ENCODE measurements at regions not wholly inside any gene's neighbourhood (a gene's known extent, or its start where the extent isn't known, plus 50 kb on each side); places are given as distances from the start of the nearest gene placed in this dataset.

DNA sequence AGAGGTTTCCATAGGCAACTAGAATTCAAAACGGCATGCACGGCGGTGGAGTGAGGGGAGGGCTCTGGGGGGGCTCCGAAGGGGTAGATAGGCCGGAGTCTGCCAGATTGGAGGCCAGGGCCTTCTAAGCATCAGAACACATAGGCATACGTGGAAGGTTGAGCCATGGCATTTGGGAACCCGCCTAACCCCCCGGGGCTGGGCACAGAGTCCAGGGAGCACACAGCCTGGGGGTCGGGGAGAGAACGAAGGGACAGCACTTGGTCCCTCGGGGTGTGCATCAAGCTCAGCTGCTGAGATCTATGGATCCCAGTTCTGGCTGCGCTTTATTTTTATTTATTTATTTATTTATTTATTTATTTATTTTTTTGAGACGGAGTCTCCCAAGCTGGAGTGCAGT is 89.4 kb upstream of the TNS3 start:
- Histone ChIP-seq H3K27ac (ENCODE audit: low read length, poor library complexity, severe bottlenecking) (no peak overlapping the region), H3K18ac (ENCODE audit: low read depth in 1 of 2, low read length in 2 of 2) (peak overlapping the region; percentile 50 to 61), H2AFZ (ENCODE audit: low read depth, low read length) (no peak overlapping the region), H3K23ac (ENCODE audit: low read length in 2 of 2) (no peak overlapping the region), H3K36me3 (ENCODE audit: control insufficient read depth in 1 of 2, insufficient read depth in 2 of 2, low read depth in 1 of 2, low read length in 2 of 2) (no peaks in the 10 kb centered on the region), H2BK12ac (ENCODE audit: low read length in 2 of 2) (peak overlapping the region; percentile 17 to 44), H3K27me3 (ENCODE audit: control insufficient read depth in 1 of 2, insufficient read depth in 1 of 2, low read length in 2 of 2) (peaks cover 0 to 6% of the 10 kb centered on the region in 2 experiments), H2BK5ac (ENCODE audit: low read depth, low read length, poor library complexity, severe bottlenecking) (no peak overlapping the region), H4K91ac (ENCODE audit: low read length) (peak overlapping the region; percentile 85), H4K8ac (ENCODE audit: low read length) (no peak overlapping the region), H2AK5ac (ENCODE audit: low read length, severe bottlenecking) (peak overlapping the region; percentile 70), H3K4ac (ENCODE audit: low read depth in 1 of 2, low read length in 2 of 2) (no peak overlapping the region), H3K79me1 (replicated peaks; ENCODE audit: low read length, poor library complexity, severe bottlenecking) (no peaks in the 10 kb centered on the region), H2BK15ac (ENCODE audit: low read depth, poor library complexity, severe bottlenecking) (peak overlapping the region; percentile 48), H3K9ac (ENCODE audit: low read length) (no peak overlapping the region), H3K4me1 (ENCODE audit: control insufficient read depth, insufficient read depth, low read depth, low read length) (peaks cover 22% of the 10 kb centered on the region), H2BK120ac (ENCODE audit: low read depth, low read length) (peak overlapping the region; percentile 30), H3K9me3 (ENCODE audit: control insufficient read depth, low read length) (no peaks in the 10 kb centered on the region), H3K14ac (ENCODE audit: low read length in 2 of 2) (no peak overlapping the region), H3K4me3 (ENCODE audit: insufficient read depth in 1 of 2, low read depth in 1 of 2, low read length in 2 of 2) (no peak overlapping the region), H3K4me2 (ENCODE audit: low read length, poor library complexity, severe bottlenecking) (no peak overlapping the region)
- WGBS = 95% methylated on average over 10 of the region's 13 CpGs
- DNase-seq = no peak

DNA sequence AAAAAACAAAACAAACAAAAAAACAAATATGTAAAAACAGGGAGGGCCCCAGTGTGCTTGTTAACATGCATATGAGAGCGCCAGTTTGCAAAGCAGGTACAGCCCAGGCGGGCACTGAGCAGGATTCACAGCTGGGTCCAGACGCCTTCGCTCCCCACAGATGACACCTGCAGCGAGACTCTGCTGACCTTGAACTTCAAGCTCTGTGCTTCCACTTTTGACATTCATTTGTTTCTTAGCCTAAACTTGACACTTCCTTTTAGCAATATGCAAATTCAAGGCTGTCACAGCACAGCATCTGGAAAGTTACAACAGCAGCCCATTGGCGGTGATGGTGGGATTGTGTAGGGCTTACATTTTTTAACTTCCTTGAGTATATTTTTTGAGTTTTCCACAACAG is 88.8 kb upstream of the TNS3 start:
- 79% methylated on average over 5 of the region's 6 CpGs for WGBS
- Histone ChIP-seq H3K4me1 (ENCODE audit: control insufficient read depth, insufficient read depth, low read depth, low read length) (peaks cover 22% of the 10 kb centered on the region), H3K27ac (ENCODE audit: low read length, poor library complexity, severe bottlenecking) (no peak overlapping the region), H2AFZ (ENCODE audit: low read depth, low read length) (no peak overlapping the region), H3K9me3 (ENCODE audit: control insufficient read depth, low read length) (no peaks in the 10 kb centered on the region), H3K4me3 (ENCODE audit: insufficient read depth in 1 of 2, low read depth in 1 of 2, low read length in 2 of 2) (no peak overlapping the region), H3K36me3 (ENCODE audit: control insufficient read depth in 1 of 2, insufficient read depth in 2 of 2, low read depth in 1 of 2, low read length in 2 of 2) (no peaks in the 10 kb centered on the region), H3K23ac (ENCODE audit: low read length in 2 of 2) (no peak overlapping the region), H2BK12ac (ENCODE audit: low read length in 2 of 2) (peak overlapping the region; percentile 3 to 44), H3K4me2 (ENCODE audit: low read length, poor library complexity, severe bottlenecking) (no peak overlapping the region), H2BK5ac (ENCODE audit: low read depth, low read length, poor library complexity, severe bottlenecking) (no peak overlapping the region), H2AK5ac (ENCODE audit: low read length, severe bottlenecking) (no peak overlapping the region), H3K27me3 (ENCODE audit: control insufficient read depth in 1 of 2, insufficient read depth in 1 of 2, low read length in 2 of 2) (peaks cover 0 to 6% of the 10 kb centered on the region in 2 experiments), H3K14ac (ENCODE audit: low read length in 2 of 2) (no peak overlapping the region), H3K9ac (ENCODE audit: low read length) (no peak overlapping the region), H3K4ac (ENCODE audit: low read depth in 1 of 2, low read length in 2 of 2) (peak overlapping the region in 1 of 2 experiments; percentile 26), H4K8ac (ENCODE audit: low read length) (no peak overlapping the region), H4K91ac (ENCODE audit: low read length) (peak overlapping the region; percentile 85), H2BK120ac (ENCODE audit: low read depth, low read length) (no peak overlapping the region), H2BK15ac (ENCODE audit: low read depth, poor library complexity, severe bottlenecking) (peak overlapping the region; percentile 95), H3K18ac (ENCODE audit: low read depth in 1 of 2, low read length in 2 of 2) (peak overlapping the region; percentile 22 to 50), H3K79me1 (replicated peaks; ENCODE audit: low read length, poor library complexity, severe bottlenecking) (no peaks in the 10 kb centered on the region)
- no peak for DNase-seq

DNA sequence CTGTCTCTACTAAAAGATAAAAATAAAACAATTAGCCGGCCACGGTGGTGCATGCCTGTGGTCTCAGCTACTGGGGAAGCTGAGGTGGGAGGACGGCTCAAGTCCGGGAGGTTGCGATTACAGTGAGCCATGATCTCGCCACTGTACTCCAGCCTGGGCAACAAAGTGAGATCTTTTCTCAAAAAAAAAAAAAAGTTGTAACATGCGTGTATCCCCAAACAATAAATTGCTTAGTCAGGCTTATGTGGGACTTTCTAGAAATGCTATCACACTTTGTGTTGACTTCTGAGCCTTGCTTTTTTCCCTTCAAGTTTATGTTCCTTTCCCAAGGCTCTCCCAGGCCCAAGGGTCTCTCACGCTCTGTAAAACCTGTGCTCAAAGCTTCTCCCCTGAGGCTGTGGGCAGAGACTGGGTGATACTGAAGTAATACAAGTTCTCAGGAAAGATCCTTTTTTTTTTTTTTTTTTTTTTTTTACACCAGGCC is 88.0 kb upstream of the TNS3 start:
- no peak overlapping the region for H3K4me2 ChIP-seq (ENCODE audit: low read length, poor library complexity, severe bottlenecking)
- peak overlapping the region; percentile 33 to 63 for H2BK12ac ChIP-seq (ENCODE audit: low read length in 2 of 2)
- no peak overlapping the region for H3K14ac ChIP-seq (ENCODE audit: low read length in 2 of 2)
- H2BK15ac ChIP-seq (ENCODE audit: low read depth, poor library complexity, severe bottlenecking) = peak overlapping the region; percentile 48
- no peak overlapping the region for H3K23ac ChIP-seq (ENCODE audit: low read length in 2 of 2)
- H3K4me1 ChIP-seq (ENCODE audit: control insufficient read depth, insufficient read depth, low read depth, low read length) = peaks cover 29% of the 10 kb centered on the region
- H3K4me3 ChIP-seq (ENCODE audit: insufficient read depth in 1 of 2, low read depth in 1 of 2, low read length in 2 of 2) = no peak overlapping the region
- 7% methylated on average over 6 of the region's 8 CpGs for WGBS
- H2AFZ ChIP-seq (ENCODE audit: low read depth, low read length) = no peak overlapping the region
- no peaks in the 10 kb centered on the region for H3K36me3 ChIP-seq (ENCODE audit: control insufficient read depth in 1 of 2, insufficient read depth in 2 of 2, low read depth in 1 of 2, low read length in 2 of 2)
- peak overlapping the region; percentile 82 for H3K27ac ChIP-seq (ENCODE audit: low read length, poor library complexity, severe bottlenecking)
- peak overlapping the region; percentile 23 for H2AK5ac ChIP-seq (ENCODE audit: low read length, severe bottlenecking)
- peaks cover 0 to 9% of the 10 kb centered on the region in 2 experiments for H3K27me3 ChIP-seq (ENCODE audit: control insufficient read depth in 1 of 2, insufficient read depth in 1 of 2, low read length in 2 of 2)
- H2BK120ac ChIP-seq (ENCODE audit: low read depth, low read length) = peak overlapping the region; percentile 94
- H3K79me1 ChIP-seq (replicated peaks; ENCODE audit: low read length, poor library complexity, severe bottlenecking) = no peaks in the 10 kb centered on the region
- DNase-seq = peak; percentile 88
- peak overlapping the region; percentile 66 for H4K8ac ChIP-seq (ENCODE audit: low read length)
- no peak overlapping the region for H4K91ac ChIP-seq (ENCODE audit: low read length)
- H3K4ac ChIP-seq (ENCODE audit: low read depth in 1 of 2, low read length in 2 of 2) = peak overlapping the region; percentile 29 to 55
- peak overlapping the region; percentile 58 for H3K9ac ChIP-seq (ENCODE audit: low read length)
- H3K18ac ChIP-seq (ENCODE audit: low read depth in 1 of 2, low read length in 2 of 2) = peak overlapping the region; percentile 31 to 82
- peak overlapping the region; percentile 8 for H2BK5ac ChIP-seq (ENCODE audit: low read depth, low read length, poor library complexity, severe bottlenecking)
- no peaks in the 10 kb centered on the region for H3K9me3 ChIP-seq (ENCODE audit: control insufficient read depth, low read length)

DNA sequence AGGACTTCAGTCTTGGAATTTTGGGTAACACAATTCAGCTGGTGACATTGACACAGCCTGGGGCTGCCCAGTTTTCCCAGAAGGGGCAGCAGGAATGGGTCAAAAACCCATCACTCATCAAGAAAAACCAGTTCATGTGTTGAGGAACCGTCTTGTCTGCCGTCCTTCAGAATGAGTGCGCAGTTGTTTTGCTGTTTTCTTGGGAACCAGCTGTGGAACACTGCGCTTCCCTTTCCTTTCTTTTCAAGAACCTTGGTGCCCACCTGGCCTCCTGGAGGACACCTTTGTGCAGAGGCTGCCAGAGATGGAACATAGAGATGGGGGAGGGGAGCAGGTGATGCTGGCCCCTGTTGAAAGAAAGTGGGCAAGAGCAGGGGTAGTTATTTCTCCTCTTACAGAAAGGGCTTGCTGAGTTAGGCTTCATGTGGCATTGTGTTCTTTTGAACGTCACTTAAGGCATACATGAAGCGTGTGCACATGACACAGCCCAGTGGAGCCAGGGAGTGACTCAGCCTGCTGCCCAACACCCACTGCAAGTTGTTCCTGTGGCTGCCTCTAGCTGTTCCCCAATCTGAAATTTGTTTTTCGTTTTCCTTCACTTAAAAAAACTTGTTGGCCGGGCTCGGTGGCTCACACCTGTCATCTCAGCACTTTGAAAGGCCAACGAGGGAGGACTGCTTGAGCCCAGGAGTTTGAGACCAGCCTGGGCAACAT is 87.4 kb upstream of the TNS3 start:
- Histone ChIP-seq H3K14ac (ENCODE audit: low read length in 2 of 2) (peak overlapping the region in 1 of 2 experiments; percentile 1), H4K91ac (ENCODE audit: low read length) (peak overlapping the region; percentile 8), H3K4ac (ENCODE audit: low read depth in 1 of 2, low read length in 2 of 2) (peak overlapping the region; percentile 26 to 57), H2BK5ac (ENCODE audit: low read depth, low read length, poor library complexity, severe bottlenecking) (peak overlapping the region; percentile 8), H3K9me3 (ENCODE audit: control insufficient read depth, low read length) (no peaks in the 10 kb centered on the region), H2AK5ac (ENCODE audit: low read length, severe bottlenecking) (peak overlapping the region; percentile 14), H3K9ac (ENCODE audit: low read length) (peak overlapping the region; percentile 58), H3K27ac (ENCODE audit: low read length, poor library complexity, severe bottlenecking) (peak overlapping the region; percentile 82), H2AFZ (ENCODE audit: low read depth, low read length) (no peak overlapping the region), H3K23ac (ENCODE audit: low read length in 2 of 2) (no peak overlapping the region), H2BK120ac (ENCODE audit: low read depth, low read length) (peak overlapping the region; percentile 81), H3K27me3 (ENCODE audit: control insufficient read depth in 1 of 2, insufficient read depth in 1 of 2, low read length in 2 of 2) (peaks cover 0 to 8% of the 10 kb centered on the region in 2 experiments), H3K36me3 (ENCODE audit: control insufficient read depth in 1 of 2, insufficient read depth in 2 of 2, low read depth in 1 of 2, low read length in 2 of 2) (no peaks in the 10 kb centered on the region), H3K4me3 (ENCODE audit: insufficient read depth in 1 of 2, low read depth in 1 of 2, low read length in 2 of 2) (no peak overlapping the region), H2BK12ac (ENCODE audit: low read length in 2 of 2) (peak overlapping the region; percentile 63 to 83), H4K8ac (ENCODE audit: low read length) (peak overlapping the region; percentile 25), H3K4me1 (ENCODE audit: control insufficient read depth, insufficient read depth, low read depth, low read length) (peaks cover 29% of the 10 kb centered on the region), H3K18ac (ENCODE audit: low read depth in 1 of 2, low read length in 2 of 2) (peak overlapping the region; percentile 63 to 85), H2BK15ac (ENCODE audit: low read depth, poor library complexity, severe bottlenecking) (peak overlapping the region; percentile 1), H3K79me1 (replicated peaks; ENCODE audit: low read length, poor library complexity, severe bottlenecking) (no peaks in the 10 kb centered on the region), H3K4me2 (ENCODE audit: low read length, poor library complexity, severe bottlenecking) (no peak overlapping the region)
- DNase-seq = peak; percentile 97
- 47% methylated on average over 10 of the region's 10 CpGs for WGBS
